ENCODE measurements at regions not wholly inside any gene's neighbourhood (a gene's known extent, or its start where the extent isn't known, plus 50 kb on each side); places are given as distances from the start of the nearest gene placed in this dataset.

GRCh38 chr6:4313044-4313686 lies 177.8 kb upstream of the ECI2 start:
- peak in 1 of 2 experiments; percentile 46 for DNase-seq

GRCh38 chr6:4311976-4312860 lies 176.8 kb upstream of the ECI2 start:
- DNase-seq = no peak

GRCh38 chr6:4309540-4309939 lies 174.2 kb upstream of the ECI2 start:
- no peak for DNase-seq

GRCh38 chr6:4308364-4308763 lies 173.0 kb upstream of the ECI2 start:
- DNase-seq = no peak

- no peak for DNase-seq
Measured at GRCh38 chr6:4304927-4305455, 169.6 kb upstream of the ECI2 start.

- no peak for DNase-seq
Measured at GRCh38 chr6:4303638-4304037, 168.3 kb upstream of the ECI2 start.

- no peak for DNase-seq
Measured at GRCh38 chr6:4302524-4302923, 167.1 kb upstream of the ECI2 start.

GRCh38 chr6:4301871-4302270 lies 166.5 kb upstream of the ECI2 start:
- DNase-seq = no peak

GRCh38 chr6:4300917-4301316 lies 165.5 kb upstream of the ECI2 start:
- no peak for DNase-seq

- no peak for DNase-seq
Measured at GRCh38 chr6:4299476-4299875, 164.1 kb upstream of the ECI2 start.

- no peak for DNase-seq
Measured at GRCh38 chr6:4297348-4297747, 162.0 kb upstream of the ECI2 start.

GRCh38 chr6:4296552-4296951 lies 161.2 kb upstream of the ECI2 start:
- no peak for DNase-seq

GRCh38 chr6:4295783-4296155 lies 160.4 kb upstream of the ECI2 start:
- DNase-seq = no peak

GRCh38 chr6:4295058-4295782 lies 159.8 kb upstream of the ECI2 start:
- DNase-seq = no peak

- no peak for DNase-seq
Measured at GRCh38 chr6:4294636-4295035, 159.3 kb upstream of the ECI2 start.

- DNase-seq = no peak
Measured at GRCh38 chr6:4291453-4292403, 156.4 kb upstream of the ECI2 start.

GRCh38 chr6:4289770-4290320 lies 154.5 kb upstream of the ECI2 start:
- DNase-seq = no peak

GRCh38 chr6:4287811-4288244 lies 152.5 kb upstream of the ECI2 start:
- DNase-seq = no peak

- DNase-seq = no peak
Measured at GRCh38 chr6:4287372-4287771, 152.0 kb upstream of the ECI2 start.

GRCh38 chr6:4282926-4283325 lies 147.6 kb upstream of the ECI2 start:
- no peak for DNase-seq

- DNase-seq = no peak
Measured at GRCh38 chr6:4281341-4282293, 146.2 kb upstream of the ECI2 start.

All from NCI-H446 (cell line).